Neural cell (in vitro differentiated cells): ENCODE measurements at regions not wholly inside any gene's neighbourhood (a gene's known extent, or its start where the extent isn't known, plus 50 kb on each side); places are given as distances from the start of the nearest gene placed in this dataset.

Experiments used
- H2AFZ ChIP-seq: fragments of 200-600, 300-800 bp; sonication (generic), shearing (Covaris generic); 2 replicates; pipeline ENCODE4 v1.6.0; 2014; ENCODE audit warnings: low read depth, mild to moderate bottlenecking, antibody characterized with exemption, low read length, moderate library complexity
- H3F3A ChIP-seq: fragments of 200-600 bp; shearing (Covaris generic); 2 replicates; pipeline ENCODE4 v1.6.1; 2016; ENCODE audit warnings: mild to moderate bottlenecking, moderate library complexity, mixed read lengths, antibody characterized with exemption, low read length; ENCODE audit not compliant: insufficient read depth, poor library complexity, severe bottlenecking
- H3K27ac ChIP-seq: fragments of 200-600, 300-800 bp; sonication (generic), shearing (Covaris generic); 2 replicates; pipeline ENCODE4 v1.5.1; 2014; ENCODE audit warnings: mild to moderate bottlenecking, low read length, moderate library complexity
- H3K27me3 ChIP-seq: fragments of 300-800, 200-600 bp; sonication (generic), shearing (Covaris generic); 2 replicates; pipeline ENCODE4 v1.6.0; 2014; ENCODE audit warnings: mild to moderate bottlenecking, low read depth, low read length, moderate library complexity; ENCODE audit not compliant: insufficient read depth
- H3K36me3 ChIP-seq: fragments of 300-800, 200-600 bp; sonication (generic), shearing (Covaris generic); 2 replicates; pipeline ENCODE4 v1.5.1; 2014; ENCODE audit warnings: mild to moderate bottlenecking, antibody characterized with exemption, low read length, moderate library complexity; ENCODE audit not compliant: insufficient read depth
- H3K4me2 ChIP-seq: fragments of 300-800, 200-600 bp; sonication (generic), shearing (Covaris generic); 2 replicates; pipeline ENCODE4 v1.6.0; 2014; ENCODE audit warnings: mild to moderate bottlenecking, low read length
- H3K4me3 ChIP-seq: fragments of 300-800, 200-600 bp; sonication (generic), shearing (Covaris generic); 2 replicates; pipeline ENCODE4 v1.5.1; 2014; ENCODE audit warnings: mild to moderate bottlenecking, low read length, moderate library complexity
- H3K79me2 ChIP-seq: fragments of 200-600 bp; shearing (Covaris generic); replicated peaks from 2 replicates; pipeline ENCODE4 v1.6.0; 2014; ENCODE audit warnings: mild to moderate bottlenecking, low read length, moderate library complexity; ENCODE audit not compliant: insufficient read depth
- H3K9ac ChIP-seq: fragments of 300-800, 200-600 bp; sonication (generic), shearing (Covaris generic); 2 replicates; pipeline ENCODE4 v1.6.1; 2016; ENCODE audit warnings: mild to moderate bottlenecking, low read length, mixed read lengths
- H3K9me2 ChIP-seq: fragments of 200-600 bp; shearing (Covaris generic); 2 replicates; pipeline ENCODE4 v1.6.1; 2016; ENCODE audit warnings: mild to moderate bottlenecking, low read length, mixed read lengths; ENCODE audit not compliant: insufficient read depth
- H3K9me3 ChIP-seq: fragments of 200-600, 300-800 bp; sonication (generic), shearing (Covaris generic); 2 replicates; pipeline ENCODE4 v1.6.1; 2016; ENCODE audit warnings: mild to moderate bottlenecking, mixed run types, low read length, moderate library complexity, mixed read lengths
- H4K20me1 ChIP-seq: fragments of 200-600 bp; shearing (Covaris generic); 2 replicates; pipeline ENCODE4 v1.6.1; 2016; ENCODE audit warnings: mild to moderate bottlenecking, mixed run types; ENCODE audit not compliant: insufficient read depth
- EP300 ChIP-seq: fragments of 450-650 bp; conservative IDR thresholded peaks from 2 replicates; pipeline ENCODE4 v1.6.1; 2014; ENCODE audit warnings: antibody characterized with exemption, mild to moderate bottlenecking, moderate library complexity; ENCODE audit not compliant: poor library complexity, severe bottlenecking
- EZH2 ChIP-seq: fragments of 200-600, 300-800 bp; shearing (Covaris generic), sonication (generic); IDR thresholded peaks from 2 replicates; pipeline ENCODE4 v1.6.1; 2014; ENCODE audit warnings: antibody characterized with exemption, low read length, borderline replicate concordance, mild to moderate bottlenecking; ENCODE audit not compliant: insufficient read depth, poor library complexity, severe bottlenecking
- MXI1 ChIP-seq: fragments of 450-650 bp; conservative IDR thresholded peaks from 2 replicates; pipeline ENCODE4 v1.6.1; 2014; ENCODE audit warnings: antibody characterized with exemption, mild to moderate bottlenecking; ENCODE audit not compliant: poor library complexity, severe bottlenecking
- POLR2AphosphoS5 ChIP-seq: IDR thresholded peaks from 2 replicates; pipeline ENCODE4 v1.6.1; 2012
- RAD21 ChIP-seq: fragments of 450-650 bp; conservative IDR thresholded peaks from 2 replicates; pipeline ENCODE4 v1.6.1; 2014; ENCODE audit warnings: antibody characterized with exemption, mild to moderate bottlenecking, moderate library complexity
- SMC3 ChIP-seq: fragments of 450-650 bp; conservative IDR thresholded peaks from 2 replicates; pipeline ENCODE4 v1.6.1; 2014; ENCODE audit warnings: antibody characterized with exemption, mild to moderate bottlenecking, moderate library complexity; ENCODE audit not compliant: poor library complexity
- TAF1 ChIP-seq: IDR thresholded peaks from 2 replicates; pipeline ENCODE4 v1.6.1; 2012; ENCODE audit warnings: low read depth
- TF ChIP-seq, protein P1 (sequence below): IDR thresholded peaks from 2 replicates; pipeline ENCODE4 v1.6.1; 2012; ENCODE audit warnings: borderline replicate concordance
- TF ChIP-seq, protein P2 (sequence below): fragments of 450-650 bp; IDR thresholded peaks from 2 replicates; pipeline ENCODE4 v1.5.1; 2014; ENCODE audit warnings: antibody characterized with exemption, mild to moderate bottlenecking, moderate library complexity; ENCODE audit not compliant: poor library complexity, severe bottlenecking

DNA sequence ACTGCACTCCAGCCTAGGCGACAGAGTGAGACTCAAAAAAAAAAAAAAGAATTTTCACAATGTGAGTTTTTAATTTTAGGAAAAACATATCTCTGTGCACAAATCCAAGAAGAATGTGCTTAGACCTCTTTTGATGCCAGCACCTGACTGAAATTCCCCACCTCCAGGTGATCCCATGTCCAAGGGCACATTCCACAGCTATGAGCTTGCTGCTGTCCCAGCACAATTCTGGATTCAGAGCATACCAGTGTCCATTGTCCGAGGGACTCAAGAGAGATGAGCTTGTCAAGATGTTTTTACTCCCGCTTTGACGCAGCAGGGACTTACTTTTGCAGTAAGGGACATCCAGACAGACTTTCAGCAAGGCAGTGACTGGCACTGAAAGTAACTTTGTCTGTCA, 489.1 kb upstream of the ACVR2A start:
- H3K36me3 ChIP-seq = no peaks in the 10 kb centered on the region
- H4K20me1 ChIP-seq = no peaks in the 10 kb centered on the region
- no peak overlapping the region for H3K4me3 ChIP-seq
- H3K27ac ChIP-seq = no peak overlapping the region
- no peak overlapping the region for H2AFZ ChIP-seq
- TF ChIP-seq EZH2 = no peak
- TF ChIP-seq, protein P1, sequence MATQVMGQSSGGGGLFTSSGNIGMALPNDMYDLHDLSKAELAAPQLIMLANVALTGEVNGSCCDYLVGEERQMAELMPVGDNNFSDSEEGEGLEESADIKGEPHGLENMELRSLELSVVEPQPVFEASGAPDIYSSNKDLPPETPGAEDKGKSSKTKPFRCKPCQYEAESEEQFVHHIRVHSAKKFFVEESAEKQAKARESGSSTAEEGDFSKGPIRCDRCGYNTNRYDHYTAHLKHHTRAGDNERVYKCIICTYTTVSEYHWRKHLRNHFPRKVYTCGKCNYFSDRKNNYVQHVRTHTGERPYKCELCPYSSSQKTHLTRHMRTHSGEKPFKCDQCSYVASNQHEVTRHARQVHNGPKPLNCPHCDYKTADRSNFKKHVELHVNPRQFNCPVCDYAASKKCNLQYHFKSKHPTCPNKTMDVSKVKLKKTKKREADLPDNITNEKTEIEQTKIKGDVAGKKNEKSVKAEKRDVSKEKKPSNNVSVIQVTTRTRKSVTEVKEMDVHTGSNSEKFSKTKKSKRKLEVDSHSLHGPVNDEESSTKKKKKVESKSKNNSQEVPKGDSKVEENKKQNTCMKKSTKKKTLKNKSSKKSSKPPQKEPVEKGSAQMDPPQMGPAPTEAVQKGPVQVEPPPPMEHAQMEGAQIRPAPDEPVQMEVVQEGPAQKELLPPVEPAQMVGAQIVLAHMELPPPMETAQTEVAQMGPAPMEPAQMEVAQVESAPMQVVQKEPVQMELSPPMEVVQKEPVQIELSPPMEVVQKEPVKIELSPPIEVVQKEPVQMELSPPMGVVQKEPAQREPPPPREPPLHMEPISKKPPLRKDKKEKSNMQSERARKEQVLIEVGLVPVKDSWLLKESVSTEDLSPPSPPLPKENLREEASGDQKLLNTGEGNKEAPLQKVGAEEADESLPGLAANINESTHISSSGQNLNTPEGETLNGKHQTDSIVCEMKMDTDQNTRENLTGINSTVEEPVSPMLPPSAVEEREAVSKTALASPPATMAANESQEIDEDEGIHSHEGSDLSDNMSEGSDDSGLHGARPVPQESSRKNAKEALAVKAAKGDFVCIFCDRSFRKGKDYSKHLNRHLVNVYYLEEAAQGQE = no peak
- no peak for TF ChIP-seq TAF1
- TF ChIP-seq RAD21 = no peak
- no peak for TF ChIP-seq SMC3
- no peak for TF ChIP-seq POLR2AphosphoS5
- TF ChIP-seq, protein P2, sequence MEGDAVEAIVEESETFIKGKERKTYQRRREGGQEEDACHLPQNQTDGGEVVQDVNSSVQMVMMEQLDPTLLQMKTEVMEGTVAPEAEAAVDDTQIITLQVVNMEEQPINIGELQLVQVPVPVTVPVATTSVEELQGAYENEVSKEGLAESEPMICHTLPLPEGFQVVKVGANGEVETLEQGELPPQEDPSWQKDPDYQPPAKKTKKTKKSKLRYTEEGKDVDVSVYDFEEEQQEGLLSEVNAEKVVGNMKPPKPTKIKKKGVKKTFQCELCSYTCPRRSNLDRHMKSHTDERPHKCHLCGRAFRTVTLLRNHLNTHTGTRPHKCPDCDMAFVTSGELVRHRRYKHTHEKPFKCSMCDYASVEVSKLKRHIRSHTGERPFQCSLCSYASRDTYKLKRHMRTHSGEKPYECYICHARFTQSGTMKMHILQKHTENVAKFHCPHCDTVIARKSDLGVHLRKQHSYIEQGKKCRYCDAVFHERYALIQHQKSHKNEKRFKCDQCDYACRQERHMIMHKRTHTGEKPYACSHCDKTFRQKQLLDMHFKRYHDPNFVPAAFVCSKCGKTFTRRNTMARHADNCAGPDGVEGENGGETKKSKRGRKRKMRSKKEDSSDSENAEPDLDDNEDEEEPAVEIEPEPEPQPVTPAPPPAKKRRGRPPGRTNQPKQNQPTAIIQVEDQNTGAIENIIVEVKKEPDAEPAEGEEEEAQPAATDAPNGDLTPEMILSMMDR = no peak
- TF ChIP-seq MXI1 = no peak
- no peak for TF ChIP-seq EP300
- no peak overlapping the region for H3K9ac ChIP-seq
- H3F3A ChIP-seq = no peaks in the 10 kb centered on the region
- H3K9me2 ChIP-seq = no peaks in the 10 kb centered on the region
- H3K9me3 ChIP-seq = no peaks in the 10 kb centered on the region
- no peaks in the 10 kb centered on the region for H3K27me3 ChIP-seq
- H3K79me2 ChIP-seq = no peaks in the 10 kb centered on the region
- H3K4me2 ChIP-seq = no peak overlapping the region

DNA sequence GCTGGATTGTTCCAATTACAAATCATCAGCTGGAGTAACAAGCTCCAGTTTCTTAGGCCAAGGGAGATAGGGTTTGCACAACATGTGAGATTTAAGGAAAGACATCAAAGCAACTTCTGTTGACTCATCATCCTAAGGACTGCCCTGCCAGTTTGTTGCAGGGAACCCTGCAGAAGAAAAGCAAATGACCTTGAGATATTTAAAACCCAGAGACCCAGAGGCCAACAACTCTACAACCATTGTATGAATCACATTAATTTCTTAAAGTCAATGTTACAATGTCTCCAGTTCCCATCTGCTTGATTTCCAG, 491.8 kb upstream of the ACVR2A start:
- Histone ChIP-seq H2AFZ (no peak overlapping the region), H3K9ac (no peak overlapping the region), H4K20me1 (no peaks in the 10 kb centered on the region), H3K27ac (no peak overlapping the region), H3K79me2 (no peaks in the 10 kb centered on the region), H3K4me3 (no peak overlapping the region), H3K9me3 (no peaks in the 10 kb centered on the region), H3K36me3 (no peaks in the 10 kb centered on the region), H3K27me3 (no peaks in the 10 kb centered on the region), H3K4me2 (no peak overlapping the region), H3K9me2 (no peaks in the 10 kb centered on the region), H3F3A (no peaks in the 10 kb centered on the region)
- TF ChIP-seq, protein P1 = no peak
- TF ChIP-seq, protein P2 = no peak
- no peak for TF ChIP-seq POLR2AphosphoS5
- no peak for TF ChIP-seq EZH2
- no peak for TF ChIP-seq EP300
- no peak for TF ChIP-seq MXI1
- no peak for TF ChIP-seq SMC3
- TF ChIP-seq TAF1 = no peak
- no peak for TF ChIP-seq RAD21
